Thyroid gland (tissue), 4 donors: ENCODE measurements at regions not wholly inside any gene's neighbourhood (a gene's known extent, or its start where the extent isn't known, plus 50 kb on each side); places are given as distances from the start of the nearest gene placed in this dataset.

Experiments used
- CTCF ChIP-seq, 6 experiments: fragments of 200-600 bp in 3 of 6; fragments of 450-650 bp in 3 of 6; sonication (generic) in 3 of 6; IDR thresholded peaks; one replicate each; pipeline ENCODE4 v1.5.1; 2016 to 2019; ENCODE audit warnings: antibody characterized with exemption in 6 of 6, mild to moderate bottlenecking in 2 of 6, inconsistent platforms in 1 of 6, moderate library complexity in 1 of 6
- POLR2A ChIP-seq, 2 donors: fragments of 450-650 bp; IDR thresholded peaks; one replicate each; pipeline ENCODE4 v1.6.1; 2017; ENCODE audit warnings: antibody characterized with exemption in 2 of 2, mild to moderate bottlenecking in 2 of 2, moderate library complexity in 1 of 2

GRCh38 chr9:88813638-88814209 is 177.5 kb upstream of the S1PR3 start:
- TF ChIP-seq CTCF (IDR thresholded peaks at IDR 0.05) (no peak), POLR2A (IDR thresholded peaks at IDR 0.05) (no peak)
